ENCODE measurements at regions not wholly inside any gene's neighbourhood (a gene's known extent, or its start where the extent isn't known, plus 50 kb on each side); places are given as distances from the start of the nearest gene placed in this dataset.

DNA sequence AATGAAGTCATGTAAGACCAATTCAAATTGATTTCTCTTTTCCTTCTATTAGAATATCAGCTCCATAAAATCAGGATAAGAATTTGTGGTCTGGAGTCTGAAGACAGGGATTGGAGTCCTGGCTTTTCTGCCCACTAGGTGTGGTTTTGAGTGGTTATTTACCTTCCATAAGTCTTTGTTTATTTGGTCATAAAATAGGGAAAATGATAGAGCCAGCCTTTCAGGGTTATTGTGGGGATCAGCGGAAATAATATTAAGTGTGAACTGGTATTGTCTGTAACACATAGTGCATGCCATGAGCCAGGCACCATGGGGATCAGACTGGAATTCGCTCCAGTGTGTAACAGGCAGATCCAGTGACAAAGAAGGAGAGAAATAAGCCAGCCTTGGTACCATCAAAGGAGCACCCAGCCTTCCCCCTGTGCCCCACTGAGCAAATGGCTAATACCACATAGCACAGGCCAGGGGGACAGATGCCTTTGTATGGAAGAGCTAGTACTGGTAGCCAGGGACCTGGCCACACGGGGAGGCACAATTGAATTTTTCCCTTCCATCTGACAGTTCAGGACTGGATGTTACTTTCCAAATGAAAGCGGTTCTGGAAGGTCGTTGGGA lies 509.7 kb upstream of the PODXL start:
- H4K20me1 ChIP-seq (ENCODE audit: control insufficient read depth, insufficient read depth, low read length, poor library complexity, severe bottlenecking): no peaks in the 10 kb centered on the region
- H3K4me3 ChIP-seq (ENCODE audit: control extremely low read depth in 1 of 5, extremely low read depth in 1 of 5, insufficient read depth in 1 of 5, low read depth in 2 of 5, low read length in 4 of 5): no peak overlapping the region
- H3K4me2 ChIP-seq (replicated peaks; ENCODE audit: low read depth, low read length, poor library complexity, severe bottlenecking): no peak overlapping the region
- ChIA-PET CTCF (no interaction called here), POLR2A (no interaction called here)
- no peak overlapping the region for H3K27ac ChIP-seq (ENCODE audit: low read length in 2 of 2)
- no peak overlapping the region for H2AFZ ChIP-seq (ENCODE audit: insufficient read depth, low read depth, low read length, poor library complexity, severe bottlenecking)
- Mint-ChIP-seq H3K27ac (no peak overlapping the region), H3K4me1 (no peaks in the 10 kb centered on the region), H3K9me3 (ENCODE audit: insufficient read depth) (no peaks in the 10 kb centered on the region), H3K4me3 (no peak overlapping the region), H3K27me3 (no peaks in the 10 kb centered on the region)
- no peaks in the 10 kb centered on the region for H3K79me2 ChIP-seq (ENCODE audit: control insufficient read depth, insufficient read depth, low read length)
- DNase-seq (no peak), ATAC-seq (ENCODE audit: low read depth) (no peak)
- no peaks in the 10 kb centered on the region for H3K4me1 ChIP-seq (ENCODE audit: control insufficient read depth in 2 of 2, insufficient read depth in 2 of 2, low read length in 2 of 2)
- no peak overlapping the region for H3K9ac ChIP-seq (ENCODE audit: low read length)
- intact Hi-C loops (cut with micrococcal nuclease): no loop called here
- WGBS (ENCODE audit: insufficient coverage): 80% methylated on average over 1 of the region's 5 CpGs
- H3K9me3 ChIP-seq (ENCODE audit: control extremely low read depth in 1 of 3, control insufficient read depth in 2 of 3, insufficient read depth in 1 of 3, low read length in 2 of 3): peaks cover 0 to 6% (median 0%) of the 10 kb centered on the region in 3 donors
- TF ChIP-seq EZH2 (IDR thresholded peaks at IDR 0.05; ENCODE audit: borderline replicate concordance, insufficient read depth, low read depth, low read length, poor library complexity, severe bottlenecking): no peak
- TF ChIP-seq, protein P1, sequence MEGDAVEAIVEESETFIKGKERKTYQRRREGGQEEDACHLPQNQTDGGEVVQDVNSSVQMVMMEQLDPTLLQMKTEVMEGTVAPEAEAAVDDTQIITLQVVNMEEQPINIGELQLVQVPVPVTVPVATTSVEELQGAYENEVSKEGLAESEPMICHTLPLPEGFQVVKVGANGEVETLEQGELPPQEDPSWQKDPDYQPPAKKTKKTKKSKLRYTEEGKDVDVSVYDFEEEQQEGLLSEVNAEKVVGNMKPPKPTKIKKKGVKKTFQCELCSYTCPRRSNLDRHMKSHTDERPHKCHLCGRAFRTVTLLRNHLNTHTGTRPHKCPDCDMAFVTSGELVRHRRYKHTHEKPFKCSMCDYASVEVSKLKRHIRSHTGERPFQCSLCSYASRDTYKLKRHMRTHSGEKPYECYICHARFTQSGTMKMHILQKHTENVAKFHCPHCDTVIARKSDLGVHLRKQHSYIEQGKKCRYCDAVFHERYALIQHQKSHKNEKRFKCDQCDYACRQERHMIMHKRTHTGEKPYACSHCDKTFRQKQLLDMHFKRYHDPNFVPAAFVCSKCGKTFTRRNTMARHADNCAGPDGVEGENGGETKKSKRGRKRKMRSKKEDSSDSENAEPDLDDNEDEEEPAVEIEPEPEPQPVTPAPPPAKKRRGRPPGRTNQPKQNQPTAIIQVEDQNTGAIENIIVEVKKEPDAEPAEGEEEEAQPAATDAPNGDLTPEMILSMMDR (IDR thresholded peaks at IDR 0.05): no peak
- no peaks in the 10 kb centered on the region for H3K27me3 ChIP-seq (replicated peaks in 1 of 4; ENCODE audit: control extremely low read depth in 1 of 4, control insufficient read depth in 3 of 4, insufficient read depth in 4 of 4, low read length in 3 of 4)
- H3K36me3 ChIP-seq (replicated peaks in 1 of 2; ENCODE audit: control extremely low read depth in 1 of 2, control insufficient read depth in 1 of 2, extremely low read depth in 1 of 2, insufficient read depth in 2 of 2, low read length in 1 of 2): no peaks in the 10 kb centered on the region

DNA sequence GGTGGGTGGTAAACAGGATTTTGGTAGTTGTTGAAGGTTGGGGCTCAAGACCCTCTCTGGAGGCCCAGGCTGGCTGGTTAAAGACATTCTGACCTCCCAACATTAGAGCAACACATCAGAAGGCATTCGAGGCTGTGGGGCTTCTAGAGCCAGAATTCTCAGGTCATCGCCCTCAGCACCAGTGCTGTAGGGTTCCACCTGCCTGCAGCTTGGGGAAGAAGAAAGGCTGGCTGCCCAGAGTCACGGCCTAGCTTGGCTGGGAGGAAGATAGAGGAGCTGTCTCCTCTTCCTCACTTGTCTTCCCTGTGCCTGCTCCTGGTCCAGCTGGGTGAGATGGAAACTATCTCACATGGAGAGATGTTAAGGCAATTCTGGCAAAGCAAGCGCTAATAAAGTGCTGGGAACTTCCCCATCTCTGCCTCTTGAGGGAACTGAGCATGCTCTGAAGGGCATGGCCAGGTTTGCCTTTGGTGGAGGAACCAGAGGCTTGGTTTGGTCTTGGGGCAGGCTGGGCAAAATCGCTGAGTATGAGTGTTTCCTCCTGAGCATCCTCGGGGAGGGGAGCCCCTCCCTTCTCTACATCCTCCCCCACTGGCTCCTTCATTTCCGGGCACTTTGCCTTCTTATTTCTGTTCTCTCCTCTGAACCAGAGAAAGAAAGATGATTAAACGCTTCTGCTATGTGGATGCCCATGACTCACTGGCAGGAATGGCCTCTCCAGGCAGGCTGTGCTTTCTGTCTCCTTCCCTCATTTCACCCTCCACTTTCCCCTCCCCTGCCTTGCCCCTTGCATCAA lies 509.0 kb upstream of the PODXL start:
- Histone ChIP-seq H3K4me1 (ENCODE audit: control insufficient read depth in 2 of 2, insufficient read depth in 2 of 2, low read length in 2 of 2) (no peaks in the 10 kb centered on the region), H4K20me1 (ENCODE audit: control insufficient read depth, insufficient read depth, low read length, poor library complexity, severe bottlenecking) (no peaks in the 10 kb centered on the region), H3K9me3 (ENCODE audit: control extremely low read depth in 1 of 3, control insufficient read depth in 2 of 3, insufficient read depth in 1 of 3, low read length in 2 of 3) (peaks cover 0 to 6% (median 0%) of the 10 kb centered on the region in 3 donors), H3K36me3 (replicated peaks in 1 of 2; ENCODE audit: control extremely low read depth in 1 of 2, control insufficient read depth in 1 of 2, extremely low read depth in 1 of 2, insufficient read depth in 2 of 2, low read length in 1 of 2) (no peaks in the 10 kb centered on the region), H3K4me3 (ENCODE audit: control extremely low read depth in 1 of 5, extremely low read depth in 1 of 5, insufficient read depth in 1 of 5, low read depth in 2 of 5, low read length in 4 of 5) (no peak overlapping the region), H3K9ac (ENCODE audit: low read length) (no peak overlapping the region), H3K4me2 (replicated peaks; ENCODE audit: low read depth, low read length, poor library complexity, severe bottlenecking) (no peak overlapping the region), H3K27ac (ENCODE audit: low read length in 2 of 2) (no peak overlapping the region), H3K27me3 (replicated peaks in 1 of 4; ENCODE audit: control extremely low read depth in 1 of 4, control insufficient read depth in 3 of 4, insufficient read depth in 4 of 4, low read length in 3 of 4) (no peaks in the 10 kb centered on the region), H3K79me2 (ENCODE audit: control insufficient read depth, insufficient read depth, low read length) (no peaks in the 10 kb centered on the region), H2AFZ (ENCODE audit: insufficient read depth, low read depth, low read length, poor library complexity, severe bottlenecking) (no peak overlapping the region)
- TF ChIP-seq, protein P1 (IDR thresholded peaks at IDR 0.05): no peak
- no peak for TF ChIP-seq EZH2 (IDR thresholded peaks at IDR 0.05; ENCODE audit: borderline replicate concordance, insufficient read depth, low read depth, low read length, poor library complexity, severe bottlenecking)
- no peak overlapping the region for H3K27ac Mint-ChIP-seq
- ChIA-PET POLR2A (no interaction called here), CTCF (no interaction called here)
- no peaks in the 10 kb centered on the region for H3K9me3 Mint-ChIP-seq (ENCODE audit: insufficient read depth)
- ATAC-seq (ENCODE audit: low read depth) (no peak), DNase-seq (no peak)
- H3K4me1 Mint-ChIP-seq: no peaks in the 10 kb centered on the region
- H3K4me3 Mint-ChIP-seq: no peak overlapping the region
- intact Hi-C loops (cut with micrococcal nuclease): no loop called here
- 65% methylated on average over 8 of the region's 8 CpGs for WGBS (ENCODE audit: insufficient coverage)
- H3K27me3 Mint-ChIP-seq: no peaks in the 10 kb centered on the region
